Colon (tissue), 2 donors: ENCODE measurements at regions not wholly inside any gene's neighbourhood (a gene's known extent, or its start where the extent isn't known, plus 50 kb on each side); places are given as distances from the start of the nearest gene placed in this dataset.

Source experiments
- FAIRE-seq: peaks from 2 replicates; lab custom pipeline; 2012; peaks lifted over from hg19 to GRCh38; lab: Jason Lieb, UNC
- donor health status: control.
- donor health status: control.

- FAIRE-seq = no peak
Observed at GRCh38 chr5:68872088-68872839, 221.6 kb upstream of the SLC30A5 start.

- FAIRE-seq = no peak
Observed at GRCh38 chr5:68873198-68873597, 220.6 kb upstream of the SLC30A5 start.

- no peak for FAIRE-seq
Observed at GRCh38 chr5:68875351-68875750, 218.5 kb upstream of the SLC30A5 start.

- FAIRE-seq = no peak
Observed at GRCh38 chr5:68883436-68883835, 210.4 kb upstream of the SLC30A5 start.

DNA sequence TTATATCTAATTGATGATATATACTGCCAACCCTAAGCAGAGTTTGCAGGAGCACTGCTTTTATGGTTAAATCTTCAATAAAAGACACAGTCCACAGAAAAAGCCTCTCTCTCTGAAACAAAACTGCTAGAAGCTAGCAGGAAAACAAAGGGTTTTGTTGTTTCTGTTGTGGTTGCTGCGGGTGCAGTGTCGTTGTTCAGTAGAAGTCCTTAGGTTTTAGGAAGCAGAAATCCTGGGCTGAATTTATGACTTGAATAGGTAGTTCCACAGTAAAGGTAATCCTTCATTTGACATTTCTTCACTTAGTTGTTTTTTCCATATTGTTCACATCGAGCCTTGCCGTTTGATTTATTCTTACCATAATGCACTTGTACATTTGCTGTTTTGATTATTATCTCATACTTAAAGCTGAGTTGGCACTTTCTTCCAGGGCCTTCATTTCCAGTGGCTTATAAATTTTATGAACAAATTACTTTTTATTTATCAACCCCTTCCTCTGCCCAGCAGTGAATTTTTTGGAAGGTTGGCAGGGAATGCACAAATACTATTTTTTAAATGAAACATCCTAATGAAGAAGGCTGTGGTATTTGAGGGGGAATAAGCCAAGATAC, 209.6 kb upstream of the SLC30A5 start:
- no peak for FAIRE-seq

DNA sequence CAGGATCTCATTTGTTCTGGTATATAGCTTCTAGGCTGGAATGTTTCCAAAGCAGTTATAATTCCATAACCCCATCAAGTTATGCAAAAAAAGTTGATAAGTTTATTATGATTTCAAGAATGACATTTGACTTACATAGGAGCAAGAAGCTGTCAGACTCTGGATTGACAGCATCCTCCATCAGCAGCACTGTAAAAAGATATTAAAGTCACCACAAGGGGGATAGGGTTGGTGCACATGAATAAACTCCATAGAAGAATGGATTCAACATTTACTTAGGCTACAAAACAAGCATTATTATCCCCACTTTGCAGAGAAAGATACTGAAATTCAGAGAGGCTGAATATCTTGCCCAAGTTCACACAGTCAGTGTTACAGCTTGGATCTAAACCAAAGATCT, 208.9 kb upstream of the SLC30A5 start:
- no peak for FAIRE-seq

DNA sequence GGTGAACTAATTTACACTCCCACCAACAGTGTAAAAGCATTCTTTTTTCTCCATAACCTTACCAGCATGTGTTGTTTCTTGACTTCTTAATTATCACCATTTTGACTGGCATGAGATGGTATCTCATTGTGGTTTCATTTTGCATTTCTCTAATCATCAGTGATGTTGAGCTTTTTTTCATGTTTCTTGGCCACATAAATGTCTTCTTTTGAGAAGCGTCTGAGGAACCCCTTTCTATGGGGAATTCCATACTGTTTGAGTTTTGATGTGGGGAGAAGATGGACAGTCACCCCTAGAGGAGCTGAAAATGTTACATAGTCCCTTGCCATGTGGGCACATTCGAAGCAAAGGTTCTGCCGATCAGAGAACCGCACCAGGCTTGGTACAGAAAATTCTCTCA, 207.0 kb upstream of the SLC30A5 start:
- no peak for FAIRE-seq

DNA sequence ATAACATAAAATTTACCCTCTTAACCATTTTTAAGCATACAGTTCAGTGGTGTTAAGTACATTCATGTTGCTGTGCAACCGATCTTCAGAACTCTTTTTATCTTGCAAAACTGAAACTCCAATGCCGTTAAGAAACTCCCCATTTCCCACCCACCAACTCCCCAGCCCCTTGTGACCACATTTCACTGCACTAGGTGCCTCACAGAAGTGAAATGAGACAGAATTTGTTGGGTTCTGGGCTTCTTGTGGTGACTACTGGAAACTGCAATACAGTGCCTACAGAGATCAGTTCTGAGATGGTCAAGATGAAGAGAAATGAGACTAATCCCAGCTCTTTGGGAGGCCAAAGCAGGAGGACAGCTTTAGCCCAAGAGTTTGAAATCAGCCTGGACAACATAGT, 202.1 kb upstream of the SLC30A5 start:
- FAIRE-seq = no peak

- FAIRE-seq = no peak
Observed at GRCh38 chr5:68894673-68895072, 199.1 kb upstream of the SLC30A5 start.

GRCh38 chr5:68898951-68899471, 194.8 kb upstream of the SLC30A5 start:
- no peak for FAIRE-seq

- FAIRE-seq = no peak
Observed at GRCh38 chr5:68911840-68912690, 181.7 kb upstream of the SLC30A5 start.

GRCh38 chr5:68915079-68915478, 178.7 kb upstream of the SLC30A5 start:
- FAIRE-seq = no peak

DNA sequence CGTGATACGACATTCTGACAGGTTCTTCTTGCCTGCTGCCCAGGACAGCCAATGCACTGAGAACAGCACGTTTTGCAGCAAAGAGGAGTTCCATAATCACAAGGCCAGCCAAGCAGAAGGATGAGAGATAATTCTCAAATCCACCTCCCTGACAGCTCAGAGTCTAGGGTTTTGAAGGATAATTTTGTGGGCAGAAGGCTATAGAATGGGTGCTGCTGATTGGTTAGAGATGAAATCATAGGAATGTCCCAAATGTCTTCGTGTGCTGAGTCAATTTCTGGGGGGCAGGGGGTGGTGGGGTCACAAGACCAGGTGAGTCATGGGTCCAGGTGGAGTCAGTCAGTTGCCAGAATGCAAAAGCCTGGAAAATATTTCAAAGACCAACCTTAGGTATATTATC, 175.5 kb upstream of the SLC30A5 start:
- no peak for FAIRE-seq

DNA sequence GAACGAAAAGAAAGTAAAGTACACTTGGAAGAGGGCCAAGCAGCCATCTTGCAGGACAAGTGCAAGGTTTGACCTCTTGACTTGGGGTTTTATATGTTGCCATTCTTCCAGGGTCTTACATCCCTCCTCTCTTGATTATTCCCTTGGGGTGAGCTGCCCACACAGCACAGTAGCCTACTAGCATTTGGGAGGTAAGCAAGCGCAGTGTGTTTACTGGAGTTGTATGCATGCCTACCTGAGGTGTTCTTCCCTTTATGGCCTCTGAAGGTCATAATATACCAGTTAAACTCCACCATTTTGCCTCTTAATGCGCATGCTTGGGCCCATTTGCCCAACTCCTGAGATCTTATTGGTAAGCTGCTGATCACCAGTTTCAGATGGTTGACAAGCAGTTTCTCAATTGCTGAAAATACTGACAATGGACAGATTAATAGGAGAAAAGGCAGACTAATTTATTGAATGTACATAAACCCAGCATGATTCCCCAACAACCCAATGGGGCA, 173.8 kb upstream of the SLC30A5 start:
- FAIRE-seq = no peak

DNA sequence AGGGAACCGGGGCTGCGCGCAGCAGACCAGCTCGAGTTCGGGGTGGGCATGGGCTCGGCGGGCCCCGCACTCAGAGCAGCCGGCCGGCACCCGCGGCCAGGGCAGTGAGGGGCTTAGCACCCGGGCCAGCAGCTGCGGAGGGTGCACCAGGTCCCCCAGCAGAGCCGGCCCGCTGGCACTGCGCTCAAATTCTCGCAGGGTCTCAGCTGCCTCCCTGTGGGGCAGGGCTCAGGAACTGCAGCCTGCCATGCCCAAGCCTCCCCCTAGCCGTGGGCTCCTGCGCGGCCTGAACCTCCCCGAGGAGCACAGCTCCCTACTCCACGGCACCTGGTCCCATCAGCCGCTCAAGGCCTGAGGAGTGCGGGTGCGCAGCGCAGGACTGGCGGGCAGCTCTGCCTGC, 172.9 kb upstream of the SLC30A5 start:
- no peak for FAIRE-seq

DNA sequence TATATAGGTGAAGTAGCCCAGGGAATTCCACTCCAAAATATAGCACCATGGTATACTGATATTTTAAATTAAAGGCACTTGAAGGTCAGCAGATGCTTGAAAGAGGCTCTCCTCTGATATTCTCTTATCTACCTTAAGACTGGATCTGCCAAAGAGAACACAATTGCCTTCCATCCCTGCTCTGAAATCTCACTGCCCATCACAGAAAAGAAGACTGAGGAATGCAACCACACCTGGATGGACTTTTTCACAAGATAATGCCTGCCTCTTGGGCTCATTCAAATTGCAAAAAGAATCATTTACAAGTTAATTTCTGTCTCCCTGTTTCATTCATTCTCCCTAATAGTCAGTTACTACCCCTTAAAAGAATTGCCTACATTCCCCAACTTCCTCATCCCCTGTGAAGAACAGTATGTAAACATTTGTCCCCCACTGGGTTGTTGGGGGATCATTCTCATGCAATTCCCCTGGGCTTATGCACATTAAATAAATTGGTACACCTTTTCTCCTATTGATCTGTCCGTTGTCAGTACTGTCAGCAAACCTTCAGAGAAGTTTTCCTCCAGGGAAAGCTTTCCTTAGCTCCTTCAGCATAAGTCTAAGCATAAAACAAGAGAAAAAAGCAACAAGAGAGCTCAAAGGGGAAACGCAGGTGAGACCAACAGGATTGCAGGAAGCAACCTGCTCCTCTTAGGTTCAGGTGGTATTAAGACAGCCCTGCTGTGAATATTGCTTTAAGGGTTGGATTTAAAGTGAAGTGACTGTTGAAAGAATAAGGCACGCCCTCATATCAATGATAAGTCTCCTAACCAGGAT, 171.4 kb upstream of the SLC30A5 start:
- no peak for FAIRE-seq

DNA sequence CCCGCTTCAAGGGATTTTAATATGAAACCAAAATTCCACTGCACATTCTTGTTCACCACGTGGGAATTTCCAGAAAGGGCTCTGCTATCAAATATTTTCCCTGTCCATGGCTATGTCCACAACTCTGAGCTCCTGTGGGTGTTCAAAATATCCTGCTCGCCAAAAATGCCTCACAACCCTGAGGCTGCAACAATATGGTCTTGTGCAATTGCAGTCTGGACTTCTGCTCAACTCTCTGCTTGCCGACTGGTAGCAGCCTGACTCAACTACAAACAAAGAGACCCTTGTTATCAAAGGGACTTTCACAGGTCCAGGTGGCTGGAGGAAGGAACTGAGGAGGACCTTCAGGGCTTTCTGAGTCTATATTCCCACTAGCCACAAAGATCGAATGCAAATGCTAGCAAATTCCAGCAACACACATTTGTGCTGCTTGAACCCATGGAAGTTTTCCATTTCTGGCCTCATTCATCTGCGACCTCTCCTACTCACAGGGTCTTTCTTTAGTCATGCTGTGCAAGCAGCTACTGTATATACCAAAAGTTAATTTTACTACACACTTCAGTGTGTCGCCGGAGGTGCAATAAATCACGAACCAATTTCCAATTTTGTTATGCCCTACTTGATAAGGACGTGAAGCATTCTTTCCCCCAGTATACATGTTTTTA, 169.2 kb upstream of the SLC30A5 start:
- FAIRE-seq = no peak

GRCh38 chr5:68928617-68929302, 165.1 kb upstream of the SLC30A5 start:
- no peak for FAIRE-seq

DNA sequence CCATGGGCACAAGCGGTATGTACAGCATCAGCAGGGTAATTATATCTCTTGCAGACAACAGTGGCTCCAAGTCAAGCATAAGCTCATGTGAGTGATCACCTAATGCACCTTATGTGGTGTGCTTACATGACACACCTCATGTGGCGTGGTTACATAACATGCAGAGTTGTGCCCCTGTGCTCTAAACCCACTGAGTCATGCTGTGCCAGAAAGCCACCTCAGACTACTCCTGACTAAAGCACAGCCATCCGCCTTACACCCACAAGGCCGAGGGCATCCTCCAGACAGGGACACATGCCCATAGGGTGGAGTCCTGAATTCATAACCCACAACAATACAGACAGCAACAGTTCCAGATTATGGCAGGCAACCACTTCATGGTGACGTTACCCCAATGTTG, 163.7 kb upstream of the SLC30A5 start:
- no peak for FAIRE-seq

DNA sequence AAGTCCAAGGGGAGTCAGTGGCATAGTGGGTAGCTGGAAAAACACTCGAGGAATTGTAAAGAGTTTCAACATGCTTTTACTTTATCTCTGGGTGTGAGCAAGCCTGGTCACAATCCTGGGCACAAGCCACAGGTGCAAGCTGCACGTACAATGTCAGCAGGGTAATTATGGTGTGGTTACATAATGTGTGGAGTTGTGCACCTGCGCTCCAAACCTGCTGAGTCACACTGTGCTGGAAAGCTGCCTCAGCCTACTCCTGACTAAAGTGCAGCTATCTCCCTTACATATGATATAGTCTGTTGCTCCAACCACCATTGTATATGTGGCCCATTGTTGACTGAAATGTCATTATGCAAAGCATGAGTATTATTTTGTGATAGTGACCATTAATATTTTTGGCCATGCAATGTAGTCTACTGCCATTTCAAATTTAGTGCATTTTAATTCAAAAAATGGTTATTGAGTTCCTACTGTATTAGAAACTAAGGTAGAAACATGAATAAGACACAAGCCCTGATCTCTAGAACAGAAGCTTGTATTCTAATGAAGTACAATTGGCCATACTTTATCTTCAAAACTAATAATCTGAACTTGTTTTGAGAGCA, 160.9 kb upstream of the SLC30A5 start:
- no peak for FAIRE-seq
